Heart left ventricle (tissue), 13 donors: ENCODE measurements at regions not wholly inside any gene's neighbourhood (a gene's known extent, or its start where the extent isn't known, plus 50 kb on each side); places are given as distances from the start of the nearest gene placed in this dataset.

Experiments
- POLR2A ChIP-seq, 2 donors: fragments of 450-650 bp; IDR thresholded peaks; one replicate each; pipeline ENCODE4 v1.6.1; 2017; ENCODE audit warnings: antibody characterized with exemption in 2 of 2, mild to moderate bottlenecking in 2 of 2, moderate library complexity in 2 of 2
- TF ChIP-seq, protein P1 (sequence below), 12 donors: fragments of 200-600 bp; sonication (generic) in 4 of 12; IDR thresholded peaks; one replicate each; pipeline versions ENCODE4 v1.5.0 to v1.8.0; 2018 to 2022; ENCODE audit warnings: antibody characterized with exemption in 12 of 12, mild to moderate bottlenecking in 5 of 12
- donor health status: ischemic (EF 13 %, LVEDD 7.1; RV severe dilation, severe dysfunction).
- donor health status: DM: no; HTN: yes; CAD: no.
- donor health status: DM: no; HTN: no; CAD: no.
- donor health status: ischemic (EF 25% LVEDD 6.9; RV normal size, moderate dysfunction).
- donor health status: ischemic (EF 25% LVEDD 5.7; RV mildly dilated, moderate dysfunction).
- donor health status: ischemic (EF 35%, LVEDD 5.7; RV mildly dilated, moderate dysfunction).
- donor health status: nonischemic (EF 11% LVEDD 7.7; RV severe dilation, severe dysfunction).
- donor health status: DM: yes; HTN: yes; CAD: no.
- donor health status: PGD.
- donor health status: ischemic (EF 29% LVEDD 5.4; RV normal size, mild dysfunction).
- donor health status: nonischemic (EF 23%, LVEDD 6.1; RV moderate dilation, normal function).

DNA sequence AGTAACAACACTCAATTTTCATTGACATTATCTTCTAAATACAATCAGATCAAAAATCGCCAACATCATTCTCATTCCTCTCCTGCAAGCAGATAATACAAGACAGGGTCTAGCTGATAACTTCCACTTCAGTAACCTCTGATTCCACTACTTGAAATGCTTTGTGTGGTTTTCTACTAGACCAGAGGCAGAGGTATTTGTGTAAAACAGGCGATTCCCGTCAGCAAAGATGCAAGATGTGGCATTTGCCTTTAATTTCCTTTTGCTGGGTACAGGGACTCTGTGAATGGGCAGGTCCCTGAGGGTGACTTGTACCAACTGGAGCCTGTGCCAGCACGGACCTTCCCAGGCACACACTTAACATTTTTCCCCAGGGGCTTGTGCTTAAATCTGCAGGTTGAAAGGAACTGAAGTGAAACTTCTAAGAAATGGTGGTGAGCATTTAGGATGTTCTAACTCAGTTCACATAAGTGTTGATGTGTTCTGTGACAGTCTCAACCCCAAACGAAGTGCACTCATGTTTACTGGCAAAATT, 625.5 kb upstream of the WWC1 start:
- TF ChIP-seq, protein P1, sequence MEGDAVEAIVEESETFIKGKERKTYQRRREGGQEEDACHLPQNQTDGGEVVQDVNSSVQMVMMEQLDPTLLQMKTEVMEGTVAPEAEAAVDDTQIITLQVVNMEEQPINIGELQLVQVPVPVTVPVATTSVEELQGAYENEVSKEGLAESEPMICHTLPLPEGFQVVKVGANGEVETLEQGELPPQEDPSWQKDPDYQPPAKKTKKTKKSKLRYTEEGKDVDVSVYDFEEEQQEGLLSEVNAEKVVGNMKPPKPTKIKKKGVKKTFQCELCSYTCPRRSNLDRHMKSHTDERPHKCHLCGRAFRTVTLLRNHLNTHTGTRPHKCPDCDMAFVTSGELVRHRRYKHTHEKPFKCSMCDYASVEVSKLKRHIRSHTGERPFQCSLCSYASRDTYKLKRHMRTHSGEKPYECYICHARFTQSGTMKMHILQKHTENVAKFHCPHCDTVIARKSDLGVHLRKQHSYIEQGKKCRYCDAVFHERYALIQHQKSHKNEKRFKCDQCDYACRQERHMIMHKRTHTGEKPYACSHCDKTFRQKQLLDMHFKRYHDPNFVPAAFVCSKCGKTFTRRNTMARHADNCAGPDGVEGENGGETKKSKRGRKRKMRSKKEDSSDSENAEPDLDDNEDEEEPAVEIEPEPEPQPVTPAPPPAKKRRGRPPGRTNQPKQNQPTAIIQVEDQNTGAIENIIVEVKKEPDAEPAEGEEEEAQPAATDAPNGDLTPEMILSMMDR (IDR thresholded peaks at IDR 0.05) = no peak
- no peak for TF ChIP-seq POLR2A (IDR thresholded peaks at IDR 0.05)
